ENCODE measurements at regions not wholly inside any gene's neighbourhood (a gene's known extent, or its start where the extent isn't known, plus 50 kb on each side); places are given as distances from the start of the nearest gene placed in this dataset.

GRCh38 chr4:114399105-114399504, 199.5 kb upstream of the UGT8 start:
- H3K36me3 ChIP-seq: no peaks in the 10 kb centered on the region
- no peaks in the 10 kb centered on the region for H3K27me3 ChIP-seq
- H3K4me3 ChIP-seq: no peak overlapping the region
- H3K27ac ChIP-seq: no peak overlapping the region
- TF ChIP-seq POLR2A (IDR thresholded peaks at IDR 0.05) (no peak), EP300 (IDR thresholded peaks at IDR 0.05) (no peak)
- TF ChIP-seq, protein P1, sequence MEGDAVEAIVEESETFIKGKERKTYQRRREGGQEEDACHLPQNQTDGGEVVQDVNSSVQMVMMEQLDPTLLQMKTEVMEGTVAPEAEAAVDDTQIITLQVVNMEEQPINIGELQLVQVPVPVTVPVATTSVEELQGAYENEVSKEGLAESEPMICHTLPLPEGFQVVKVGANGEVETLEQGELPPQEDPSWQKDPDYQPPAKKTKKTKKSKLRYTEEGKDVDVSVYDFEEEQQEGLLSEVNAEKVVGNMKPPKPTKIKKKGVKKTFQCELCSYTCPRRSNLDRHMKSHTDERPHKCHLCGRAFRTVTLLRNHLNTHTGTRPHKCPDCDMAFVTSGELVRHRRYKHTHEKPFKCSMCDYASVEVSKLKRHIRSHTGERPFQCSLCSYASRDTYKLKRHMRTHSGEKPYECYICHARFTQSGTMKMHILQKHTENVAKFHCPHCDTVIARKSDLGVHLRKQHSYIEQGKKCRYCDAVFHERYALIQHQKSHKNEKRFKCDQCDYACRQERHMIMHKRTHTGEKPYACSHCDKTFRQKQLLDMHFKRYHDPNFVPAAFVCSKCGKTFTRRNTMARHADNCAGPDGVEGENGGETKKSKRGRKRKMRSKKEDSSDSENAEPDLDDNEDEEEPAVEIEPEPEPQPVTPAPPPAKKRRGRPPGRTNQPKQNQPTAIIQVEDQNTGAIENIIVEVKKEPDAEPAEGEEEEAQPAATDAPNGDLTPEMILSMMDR (IDR thresholded peaks at IDR 0.05): no peak
- intact Hi-C loops (cut with DNase I): no loop called here
- no peak for DNase-seq
- no peaks in the 10 kb centered on the region for H3K4me1 ChIP-seq (ENCODE audit: insufficient read depth)
- 49 to 53% (median 49%) methylated on average over 5 of the region's 5 CpGs for WGBS, 3 donors
- no peaks in the 10 kb centered on the region for H3K9me3 ChIP-seq

GRCh38 chr4:114400531-114400930, 198.1 kb upstream of the UGT8 start:
- H3K27ac ChIP-seq: no peak overlapping the region
- DNase-seq: no peak
- no peaks in the 10 kb centered on the region for H3K36me3 ChIP-seq
- WGBS, 3 donors: 68 to 75% (median 68%) methylated on average over 1 of the region's 1 CpG
- no peak overlapping the region for H3K4me3 ChIP-seq
- H3K9me3 ChIP-seq: no peaks in the 10 kb centered on the region
- TF ChIP-seq EP300 (IDR thresholded peaks at IDR 0.05) (no peak), POLR2A (IDR thresholded peaks at IDR 0.05) (no peak)
- TF ChIP-seq, protein P1 (IDR thresholded peaks at IDR 0.05): no peak
- no peaks in the 10 kb centered on the region for H3K27me3 ChIP-seq
- H3K4me1 ChIP-seq (ENCODE audit: insufficient read depth): no peaks in the 10 kb centered on the region
- intact Hi-C loops (cut with DNase I): no loop called here

- no peak overlapping the region for H3K27ac ChIP-seq
- H3K4me3 ChIP-seq: no peak overlapping the region
- TF ChIP-seq, protein P1 (IDR thresholded peaks at IDR 0.05): no peak
- TF ChIP-seq POLR2A (IDR thresholded peaks at IDR 0.05) (no peak), EP300 (IDR thresholded peaks at IDR 0.05) (no peak)
- 16 to 46% (median 31%) methylated on average over 2 of the region's 2 CpGs for WGBS, 3 donors
- intact Hi-C loops (cut with DNase I): no loop called here
- no peaks in the 10 kb centered on the region for H3K36me3 ChIP-seq
- no peaks in the 10 kb centered on the region for H3K9me3 ChIP-seq
- no peaks in the 10 kb centered on the region for H3K27me3 ChIP-seq
- DNase-seq: no peak
- H3K4me1 ChIP-seq (ENCODE audit: insufficient read depth): no peaks in the 10 kb centered on the region
Measured at GRCh38 chr4:114401483-114401882, 197.1 kb upstream of the UGT8 start.

- intact Hi-C loops (cut with DNase I): no loop called here
- DNase-seq: no peak
- H3K36me3 ChIP-seq: no peaks in the 10 kb centered on the region
- TF ChIP-seq EP300 (IDR thresholded peaks at IDR 0.05) (no peak), POLR2A (IDR thresholded peaks at IDR 0.05) (no peak)
- TF ChIP-seq, protein P1 (IDR thresholded peaks at IDR 0.05): no peak
- no peaks in the 10 kb centered on the region for H3K4me1 ChIP-seq (ENCODE audit: insufficient read depth)
- no peaks in the 10 kb centered on the region for H3K9me3 ChIP-seq
- H3K4me3 ChIP-seq: no peak overlapping the region
- WGBS, 3 donors: 34 to 68% (median 35%) methylated on average over 1 of the region's 1 CpG
- no peak overlapping the region for H3K27ac ChIP-seq
- no peaks in the 10 kb centered on the region for H3K27me3 ChIP-seq
Measured at GRCh38 chr4:114417214-114417613, 181.4 kb upstream of the UGT8 start.

DNA sequence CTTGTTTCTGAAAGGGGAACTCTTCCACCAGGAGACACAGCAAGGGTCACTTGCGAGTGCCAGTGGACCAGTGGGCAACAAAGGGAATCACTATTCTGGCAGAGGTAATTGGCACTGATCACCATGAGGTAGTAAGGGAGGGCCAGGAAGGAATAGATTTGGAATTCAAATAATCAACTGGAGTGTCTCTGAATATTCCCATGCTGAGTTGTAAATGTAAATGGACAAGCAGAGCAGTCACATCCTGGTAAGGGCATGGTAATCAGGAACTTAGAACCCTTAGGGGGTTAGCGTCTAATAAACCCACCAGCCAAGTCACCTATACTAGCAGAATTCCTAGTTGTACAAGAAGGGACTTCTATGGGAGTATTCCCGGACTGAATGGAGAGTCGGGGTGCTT, 178.5 kb upstream of the UGT8 start:
- whole genome bisulfite sequencing, 3 donors: 71 to 96% (median 77%) methylated on average over 4 of the region's 4 CpGs
- no peaks in the 10 kb centered on the region for H3K4me1 ChIP-seq (ENCODE audit: insufficient read depth)
- no peaks in the 10 kb centered on the region for H3K9me3 ChIP-seq
- no peak overlapping the region for H3K4me3 ChIP-seq
- no peaks in the 10 kb centered on the region for H3K36me3 ChIP-seq
- no peak overlapping the region for H3K27ac ChIP-seq
- no peaks in the 10 kb centered on the region for H3K27me3 ChIP-seq
- intact Hi-C loops (cut with DNase I): no loop called here
- TF ChIP-seq EP300 (IDR thresholded peaks at IDR 0.05) (no peak), POLR2A (IDR thresholded peaks at IDR 0.05) (no peak)
- TF ChIP-seq, protein P1 (IDR thresholded peaks at IDR 0.05): no peak
- no peak for DNase-seq

Data from ovary (tissue), 7 donors.